ENCODE measurements at regions not wholly inside any gene's neighbourhood (a gene's known extent, or its start where the extent isn't known, plus 50 kb on each side); places are given as distances from the start of the nearest gene placed in this dataset.

- no peak for DNase-seq
Observed at GRCh38 chr20:6831461-6831860, 64.0 kb downstream of the BMP2 start.

- no peak for DNase-seq
Observed at GRCh38 chr20:6832811-6833210, 65.3 kb downstream of the BMP2 start.

DNA sequence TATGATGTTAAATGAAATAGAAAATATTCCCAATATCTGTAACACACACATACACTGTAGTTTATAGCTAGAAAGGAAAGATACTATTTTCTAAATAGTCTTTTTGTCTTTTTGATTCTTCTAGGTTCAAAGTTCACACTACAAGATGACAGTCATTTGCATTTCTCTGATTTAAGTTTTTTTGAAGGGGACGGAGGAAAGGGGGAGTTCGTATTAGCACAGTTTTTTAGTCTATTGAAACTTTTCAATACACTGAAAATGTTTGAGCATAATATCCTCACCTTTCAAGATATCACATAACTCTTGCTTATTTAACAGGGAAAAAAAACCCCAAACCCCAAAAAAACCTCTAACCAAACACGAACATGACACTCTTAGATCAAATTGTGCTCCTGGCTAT, 68.1 kb downstream of the BMP2 start:
- DNase-seq, result no peak

- no peak for DNase-seq
Observed at GRCh38 chr20:6836821-6837374, 69.4 kb downstream of the BMP2 start.

DNA sequence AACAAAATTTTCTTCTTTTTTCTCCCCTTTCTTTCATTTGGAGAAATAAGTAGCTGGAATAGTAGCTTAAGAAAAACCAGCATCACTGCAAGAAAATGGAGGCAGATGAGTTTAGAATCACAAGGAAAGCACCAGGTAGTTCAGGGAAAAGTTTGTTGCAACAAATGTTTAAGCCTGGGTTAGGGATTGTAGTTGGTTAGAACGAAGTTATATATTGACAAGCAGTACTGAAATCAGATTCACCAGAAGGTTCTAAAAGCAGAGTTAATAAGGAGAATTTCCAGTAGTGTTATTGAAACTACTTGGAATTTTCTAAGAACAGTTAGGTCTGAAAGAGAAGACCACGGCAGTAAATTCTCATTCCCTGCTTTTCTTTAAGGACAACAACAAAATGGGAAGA, 70.2 kb downstream of the BMP2 start:
- DNase-seq, result no peak

- no peak for DNase-seq
Observed at GRCh38 chr20:6838181-6838826, 70.8 kb downstream of the BMP2 start.

DNA sequence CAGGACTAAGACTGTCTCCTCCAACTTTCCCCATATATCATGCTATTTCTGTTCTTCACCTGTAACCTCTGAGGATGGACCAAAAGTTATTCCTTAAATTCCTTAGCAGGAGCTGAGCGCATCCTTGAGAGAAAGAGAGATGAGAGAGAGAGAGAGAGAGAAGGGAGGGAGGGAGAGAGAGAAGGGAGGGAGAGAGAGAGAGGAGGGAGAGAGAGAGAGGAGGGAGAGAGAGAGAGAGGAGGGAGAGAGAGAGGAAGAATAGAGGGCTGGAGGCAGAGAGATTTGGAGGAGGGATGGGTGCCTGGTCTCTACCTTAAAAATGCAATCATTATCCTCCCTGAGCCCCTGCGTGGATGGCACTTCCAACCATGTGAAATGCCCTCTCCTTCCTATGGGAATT, 73.6 kb downstream of the BMP2 start:
- no peak for DNase-seq

GRCh38 chr20:6845141-6845540, 77.7 kb downstream of the BMP2 start:
- DNase-seq, result no peak

- no peak for DNase-seq
Observed at GRCh38 chr20:6848041-6848440, 80.6 kb downstream of the BMP2 start.

- no peak for DNase-seq
Observed at GRCh38 chr20:6848992-6849391, 81.5 kb downstream of the BMP2 start.

GRCh38 chr20:6851136-6851535, 83.7 kb downstream of the BMP2 start:
- no peak for DNase-seq

GRCh38 chr20:6852478-6852877, 85.0 kb downstream of the BMP2 start:
- no peak for DNase-seq

DNA sequence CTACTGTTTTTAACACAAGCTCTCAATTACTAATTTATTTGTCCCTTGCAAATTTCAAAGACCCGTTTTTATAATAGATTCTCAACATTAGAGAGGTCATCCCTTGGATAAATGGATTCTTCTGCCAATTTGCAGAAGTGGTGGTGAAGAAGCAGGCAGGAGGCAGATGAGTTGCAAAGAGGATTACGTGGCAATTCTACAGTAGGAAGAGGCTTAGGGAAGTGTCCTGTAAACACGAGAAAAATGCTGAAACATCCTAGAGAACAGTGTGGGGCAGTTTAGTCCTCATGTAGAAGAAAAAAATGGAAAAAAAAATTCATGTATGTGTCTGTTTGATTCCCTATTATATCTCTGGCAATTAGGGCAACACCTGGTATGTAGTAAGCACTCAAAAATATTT, 87.6 kb downstream of the BMP2 start:
- DNase-seq, result peak; percentile 44 to 63 (median 63)

GRCh38 chr20:6855796-6856195, 88.3 kb downstream of the BMP2 start:
- peak in 1 of 3 donors; percentile 2 for DNase-seq

DNA sequence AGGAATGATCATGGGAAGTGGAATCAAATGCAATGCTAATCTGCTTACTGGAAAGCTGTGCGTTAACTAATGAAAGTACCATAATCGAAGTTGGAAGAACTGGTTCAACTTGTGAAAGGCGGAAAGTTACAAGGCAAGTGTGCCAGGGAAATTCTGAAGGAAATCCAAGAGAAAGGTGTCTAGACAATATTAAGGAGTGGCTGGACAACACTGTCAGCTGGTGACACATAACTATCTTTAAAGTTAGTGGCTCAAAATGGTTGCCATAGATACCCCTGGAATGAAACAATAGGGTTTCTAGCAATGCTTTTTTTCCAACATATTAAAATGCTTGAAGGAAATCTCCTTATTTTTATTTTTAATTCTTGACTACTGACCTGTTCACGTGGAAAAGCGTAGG, 90.4 kb downstream of the BMP2 start:
- DNase-seq, result no peak

DNA sequence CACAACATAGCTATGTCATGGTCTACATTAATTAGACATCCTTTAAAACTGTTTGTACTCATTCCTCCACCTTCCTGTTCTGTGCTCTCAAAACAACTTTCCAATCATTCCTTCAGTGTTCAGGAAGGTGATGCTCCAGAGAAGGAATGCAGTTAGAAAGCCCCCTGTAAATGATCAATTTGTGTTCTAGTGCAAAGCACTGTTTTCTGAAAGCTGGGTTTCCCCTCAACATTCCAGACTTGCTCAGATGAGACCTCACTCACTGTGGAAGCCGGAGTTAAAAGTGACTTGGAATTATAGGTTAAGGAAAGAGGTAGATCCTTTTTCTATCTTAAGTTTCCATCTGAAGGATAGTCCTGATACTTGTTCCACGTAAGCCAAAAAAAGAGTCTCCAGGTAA, 95.9 kb downstream of the BMP2 start:
- DNase-seq, result no peak

GRCh38 chr20:6863798-6864201, 96.3 kb downstream of the BMP2 start:
- no peak for DNase-seq

DNA sequence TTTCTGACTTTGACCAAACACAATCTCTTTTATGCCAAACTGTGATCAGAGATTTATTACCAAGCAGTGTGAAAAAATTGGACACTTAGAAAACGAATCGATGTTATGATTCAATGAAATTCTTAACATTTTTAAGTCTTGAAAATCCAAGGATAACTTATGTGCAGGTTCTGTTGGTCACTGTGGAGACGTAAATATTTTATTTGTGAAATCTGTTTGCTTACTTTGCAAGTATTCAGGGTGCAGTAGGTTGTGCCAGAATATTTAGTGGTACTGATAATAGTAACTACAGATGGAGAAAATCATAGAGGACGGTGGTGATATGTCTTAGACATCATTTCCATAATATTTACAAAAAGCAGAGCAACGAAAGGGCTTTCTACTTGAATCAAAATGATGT, 97.3 kb downstream of the BMP2 start:
- no peak for DNase-seq

- DNase-seq, result no peak
Observed at GRCh38 chr20:6866741-6867140, 99.3 kb downstream of the BMP2 start.

GRCh38 chr20:6868861-6869260, 101.4 kb downstream of the BMP2 start:
- DNase-seq, result no peak

GRCh38 chr20:6870559-6870958, 103.1 kb downstream of the BMP2 start:
- no peak for DNase-seq

GRCh38 chr20:6877633-6878032, 110.1 kb downstream of the BMP2 start:
- no peak for DNase-seq

DNA sequence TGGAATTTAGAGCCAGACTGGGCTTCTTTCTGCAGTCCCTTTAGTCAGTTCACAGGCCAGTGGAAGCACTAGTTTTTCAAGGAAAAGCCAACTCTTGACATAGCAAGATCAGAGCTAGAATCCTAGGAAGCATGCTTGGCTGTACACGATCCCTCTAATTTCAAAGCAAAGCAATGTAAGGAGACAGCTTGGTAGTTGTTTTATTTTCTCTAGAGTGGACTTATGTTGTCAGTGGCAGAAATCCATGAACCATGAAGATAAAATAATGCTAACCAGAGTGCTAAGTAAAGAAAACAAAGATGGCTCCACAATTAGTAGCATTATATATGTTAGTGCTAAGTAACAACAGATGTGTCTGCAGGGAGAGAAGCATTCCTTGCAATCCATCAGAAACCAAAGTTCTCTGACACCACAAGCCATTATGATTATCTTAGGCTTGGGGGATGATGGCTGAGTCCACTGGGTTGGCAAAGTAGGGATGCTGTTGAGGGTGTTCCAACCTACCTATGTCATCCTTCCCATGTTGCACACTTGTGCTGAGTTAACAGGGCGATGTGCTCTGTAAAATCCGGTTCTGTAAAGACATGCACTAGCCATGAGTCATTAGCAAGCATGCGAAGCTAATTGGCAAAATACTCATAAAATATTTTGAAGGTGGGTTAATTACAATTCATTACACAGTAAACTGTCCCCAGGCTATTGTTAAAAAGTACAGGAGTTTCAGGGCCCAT, 115.2 kb downstream of the BMP2 start:
- no peak for DNase-seq

- DNase-seq, result no peak
Observed at GRCh38 chr20:6884114-6884513, 116.6 kb downstream of the BMP2 start.

All from suppressor macrophage treated with lipopolysaccharide for 1 hour (primary cell).